GM19025 (cell line): ENCODE measurements at regions not wholly inside any gene's neighbourhood (a gene's known extent, or its start where the extent isn't known, plus 50 kb on each side); places are given as distances from the start of the nearest gene placed in this dataset.
"Not testable (repeated sequence)": the region's sequence is repeated elsewhere in the genome, so short reads cannot be mapped to it uniquely, and the experiment has no call there.

Experiments used
- ATAC-seq: cut with Tn5 transposase; IDR thresholded peaks from one replicate; pipeline ENCODE4 v1.9.1; 2021; ENCODE audit warnings: mild to moderate bottlenecking, low read depth, moderate library complexity; ENCODE audit not compliant: unreplicated experiment

GRCh38 chr2:175437167-175437566 lies 255.7 kb upstream of the ATP5MC3 start:
- ATAC-seq = no peak

GRCh38 chr2:175436076-175436475 lies 254.6 kb upstream of the ATP5MC3 start:
- ATAC-seq = no peak

- no peak for ATAC-seq
Measured at GRCh38 chr2:175435012-175435411, 253.5 kb upstream of the ATP5MC3 start.

- no peak for ATAC-seq
Measured at GRCh38 chr2:175432793-175433192, 251.3 kb upstream of the ATP5MC3 start.

GRCh38 chr2:175432021-175432420 lies 250.5 kb upstream of the ATP5MC3 start:
- no peak for ATAC-seq

GRCh38 chr2:175431101-175431946 lies 249.8 kb upstream of the ATP5MC3 start:
- no peak for ATAC-seq

GRCh38 chr2:175430236-175430635 lies 248.7 kb upstream of the ATP5MC3 start:
- no peak for ATAC-seq

- ATAC-seq = no peak
Measured at GRCh38 chr2:175418224-175418835, 236.8 kb upstream of the ATP5MC3 start.

GRCh38 chr2:175414882-175415487 lies 233.5 kb upstream of the ATP5MC3 start:
- no peak for ATAC-seq

GRCh38 chr2:175414191-175414881 lies 232.8 kb upstream of the ATP5MC3 start:
- no peak for ATAC-seq

GRCh38 chr2:175410941-175411340 lies 229.4 kb upstream of the ATP5MC3 start:
- ATAC-seq = not testable (repeated sequence)

- ATAC-seq = no peak
Measured at GRCh38 chr2:175404839-175405238, 223.3 kb upstream of the ATP5MC3 start.

GRCh38 chr2:175403599-175404221 lies 222.2 kb upstream of the ATP5MC3 start:
- no peak for ATAC-seq

- ATAC-seq = no peak
Measured at GRCh38 chr2:175402571-175402970, 221.1 kb upstream of the ATP5MC3 start.

- ATAC-seq = no peak
Measured at GRCh38 chr2:175401956-175402469, 220.5 kb upstream of the ATP5MC3 start.

- no peak for ATAC-seq
Measured at GRCh38 chr2:175400975-175401374, 219.5 kb upstream of the ATP5MC3 start.

GRCh38 chr2:175399326-175399725 lies 217.8 kb upstream of the ATP5MC3 start:
- no peak for ATAC-seq

- no peak for ATAC-seq
Measured at GRCh38 chr2:175398848-175399247, 217.3 kb upstream of the ATP5MC3 start.

- no peak for ATAC-seq
Measured at GRCh38 chr2:175396696-175397095, 215.2 kb upstream of the ATP5MC3 start.

GRCh38 chr2:175393851-175394250 lies 212.3 kb upstream of the ATP5MC3 start:
- ATAC-seq = no peak
